SH-SY5Y (cell line): ENCODE measurements at regions not wholly inside any gene's neighbourhood (a gene's known extent, or its start where the extent isn't known, plus 50 kb on each side); places are given as distances from the start of the nearest gene placed in this dataset.

Source experiments
- GATA2 ChIP-seq: IDR thresholded peaks from 2 replicates; pipeline ENCODE4 v1.6.1; 2011; ENCODE audit warnings: mild to moderate bottlenecking, low read depth, low read length
- GATA3 ChIP-seq: IDR thresholded peaks from 2 replicates; pipeline ENCODE4 v1.6.1; 2011; ENCODE audit warnings: low read depth, mild to moderate bottlenecking, low read length, moderate library complexity

DNA sequence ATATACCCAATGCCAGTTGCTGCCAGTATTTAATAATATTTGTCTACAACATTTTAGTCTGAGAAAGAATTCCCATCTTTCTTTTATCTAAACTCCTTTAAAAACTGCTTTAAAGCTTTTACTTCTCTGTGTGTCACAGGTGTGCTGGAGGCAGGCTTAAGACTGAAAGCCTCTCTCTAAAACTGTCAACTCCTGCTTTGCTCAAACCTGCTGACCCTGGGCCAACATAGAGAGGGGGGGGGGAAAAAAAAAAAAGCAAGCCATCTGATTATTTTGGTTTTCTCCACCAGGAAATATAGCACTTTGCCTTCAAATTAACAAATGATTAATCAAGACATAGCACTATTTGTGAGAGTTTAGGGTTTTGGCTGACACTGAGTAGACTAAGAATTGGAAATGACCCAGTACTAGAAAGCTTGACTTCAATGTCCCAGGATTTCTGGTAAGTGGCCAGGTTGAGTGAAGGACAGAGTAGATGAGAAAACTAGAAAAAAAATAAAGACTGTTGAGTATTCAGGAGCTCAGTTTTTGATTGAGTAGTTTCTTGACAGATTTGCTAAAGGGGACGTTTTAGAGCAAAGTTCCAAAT, 357.0 kb upstream of the FLRT2 start:
- no peak for TF ChIP-seq GATA3
- TF ChIP-seq GATA2: no peak
